ENCODE measurements at regions not wholly inside any gene's neighbourhood (a gene's known extent, or its start where the extent isn't known, plus 50 kb on each side); places are given as distances from the start of the nearest gene placed in this dataset.
"Not testable (repeated sequence)": the region's sequence is repeated elsewhere in the genome, so short reads cannot be mapped to it uniquely, and the experiment has no call there.

GRCh38 chr2:191500884-191501560, 176.9 kb upstream of the NABP1 start:
- H3K4me1 Mint-ChIP-seq, result peaks cover 6% of the 10 kb centered on the region
- H3K9me3 ChIP-seq (ENCODE audit: control insufficient read depth, low read length, poor library complexity, severe bottlenecking), result no peaks in the 10 kb centered on the region
- H3K36me3 Mint-ChIP-seq (ENCODE audit: low read depth), result peaks cover 8% of the 10 kb centered on the region
- H3K27me3 Mint-ChIP-seq, result peaks cover 59% of the 10 kb centered on the region
- DNase-seq (no peak), ATAC-seq (no peak)
- H3K4me3 Mint-ChIP-seq, result no peak overlapping the region
- no peak overlapping the region for H3K27ac Mint-ChIP-seq

GRCh38 chr2:191501561-191502168, 176.3 kb upstream of the NABP1 start:
- Mint-ChIP-seq H3K4me3 (no peak overlapping the region), H3K27me3 (peaks cover 55% of the 10 kb centered on the region), H3K4me1 (peaks cover 6% of the 10 kb centered on the region), H3K27ac (no peak overlapping the region), H3K36me3 (ENCODE audit: low read depth) (peaks cover 6% of the 10 kb centered on the region)
- DNase-seq (no peak), ATAC-seq (no peak)
- no peaks in the 10 kb centered on the region for H3K9me3 ChIP-seq (ENCODE audit: control insufficient read depth, low read length, poor library complexity, severe bottlenecking)

GRCh38 chr2:191506515-191506914, 171.4 kb upstream of the NABP1 start:
- H3K9me3 ChIP-seq (ENCODE audit: control insufficient read depth, low read length, poor library complexity, severe bottlenecking), result no peaks in the 10 kb centered on the region
- H3K4me1 Mint-ChIP-seq, result peaks cover 2% of the 10 kb centered on the region
- no peak for DNase-seq
- no peak overlapping the region for H3K4me3 Mint-ChIP-seq
- H3K36me3 Mint-ChIP-seq (ENCODE audit: low read depth), result no peaks in the 10 kb centered on the region
- H3K27ac Mint-ChIP-seq, result no peak overlapping the region
- H3K27me3 Mint-ChIP-seq, result peaks cover 21% of the 10 kb centered on the region
- no peak for ATAC-seq

- H3K36me3 Mint-ChIP-seq (ENCODE audit: low read depth); H3K9me3 ChIP-seq (ENCODE audit: control insufficient read depth, low read length, poor library complexity, severe bottlenecking); H3K4me3 Mint-ChIP-seq; H3K27ac Mint-ChIP-seq; DNase-seq; H3K4me1 Mint-ChIP-seq; ATAC-seq: not testable (repeated sequence)
- peaks cover 23% of the 10 kb centered on the region for H3K27me3 Mint-ChIP-seq
Observed at GRCh38 chr2:191507252-191507853, 170.6 kb upstream of the NABP1 start.

- H3K4me3 Mint-ChIP-seq, result no peak overlapping the region
- no peak for ATAC-seq
- no peaks in the 10 kb centered on the region for H3K9me3 ChIP-seq (ENCODE audit: control insufficient read depth, low read length, poor library complexity, severe bottlenecking)
- H3K27me3 Mint-ChIP-seq, result peaks cover 23% of the 10 kb centered on the region
- no peaks in the 10 kb centered on the region for H3K4me1 Mint-ChIP-seq
- H3K36me3 Mint-ChIP-seq (ENCODE audit: low read depth), result no peaks in the 10 kb centered on the region
- no peak for DNase-seq
- no peak overlapping the region for H3K27ac Mint-ChIP-seq
Observed at GRCh38 chr2:191508738-191509137, 169.2 kb upstream of the NABP1 start.

- no peaks in the 10 kb centered on the region for H3K9me3 ChIP-seq (ENCODE audit: control insufficient read depth, low read length, poor library complexity, severe bottlenecking)
- ATAC-seq, result no peak
- Mint-ChIP-seq H3K4me1 (peaks cover 2% of the 10 kb centered on the region), H3K36me3 (ENCODE audit: low read depth) (no peaks in the 10 kb centered on the region), H3K4me3 (no peak overlapping the region), H3K27ac (no peak overlapping the region), H3K27me3 (peaks cover 16% of the 10 kb centered on the region)
- DNase-seq, result no peak
Observed at GRCh38 chr2:191512216-191512835, 165.6 kb upstream of the NABP1 start.

- ATAC-seq (no peak), DNase-seq (no peak)
- H3K36me3 Mint-ChIP-seq (ENCODE audit: low read depth), result no peaks in the 10 kb centered on the region
- H3K4me3 Mint-ChIP-seq, result no peak overlapping the region
- H3K4me1 Mint-ChIP-seq, result peaks cover 2% of the 10 kb centered on the region
- H3K9me3 ChIP-seq (ENCODE audit: control insufficient read depth, low read length, poor library complexity, severe bottlenecking), result no peaks in the 10 kb centered on the region
- H3K27ac Mint-ChIP-seq, result no peak overlapping the region
- peaks cover 21% of the 10 kb centered on the region for H3K27me3 Mint-ChIP-seq
Observed at GRCh38 chr2:191512874-191513273, 165.1 kb upstream of the NABP1 start.

- DNase-seq, result no peak
- no peak for ATAC-seq
- H3K4me1 Mint-ChIP-seq, result peaks cover 2% of the 10 kb centered on the region
- H3K36me3 Mint-ChIP-seq (ENCODE audit: low read depth), result peaks cover under 1% of the 10 kb centered on the region
- H3K27ac Mint-ChIP-seq, result no peak overlapping the region
- H3K9me3 ChIP-seq (ENCODE audit: control insufficient read depth, low read length, poor library complexity, severe bottlenecking), result no peaks in the 10 kb centered on the region
- peaks cover 30% of the 10 kb centered on the region for H3K27me3 Mint-ChIP-seq
- no peak overlapping the region for H3K4me3 Mint-ChIP-seq
Observed at GRCh38 chr2:191514613-191515012, 163.3 kb upstream of the NABP1 start.

GRCh38 chr2:191515551-191515950, 162.4 kb upstream of the NABP1 start:
- no peak overlapping the region for H3K27ac Mint-ChIP-seq
- ATAC-seq (no peak), DNase-seq (no peak)
- H3K36me3 Mint-ChIP-seq (ENCODE audit: low read depth), result peaks cover 3% of the 10 kb centered on the region
- H3K9me3 ChIP-seq (ENCODE audit: control insufficient read depth, low read length, poor library complexity, severe bottlenecking), result no peaks in the 10 kb centered on the region
- H3K27me3 Mint-ChIP-seq, result peaks cover 37% of the 10 kb centered on the region
- H3K4me3 Mint-ChIP-seq, result no peak overlapping the region
- peaks cover 2% of the 10 kb centered on the region for H3K4me1 Mint-ChIP-seq

- peaks cover 3% of the 10 kb centered on the region for H3K36me3 Mint-ChIP-seq (ENCODE audit: low read depth)
Observed at GRCh38 chr2:191516260-191516659, 161.7 kb upstream of the NABP1 start.

GRCh38 chr2:191521608-191522208, 156.2 kb upstream of the NABP1 start:
- Mint-ChIP-seq H3K27me3 (peaks cover 21% of the 10 kb centered on the region), H3K4me3 (no peak overlapping the region), H3K4me1 (no peaks in the 10 kb centered on the region), H3K27ac (no peak overlapping the region), H3K36me3 (ENCODE audit: low read depth) (peaks cover 3% of the 10 kb centered on the region)
- DNase-seq, result no peak
- no peak for ATAC-seq
- H3K9me3 ChIP-seq (ENCODE audit: control insufficient read depth, low read length, poor library complexity, severe bottlenecking), result no peaks in the 10 kb centered on the region

More at GRCh38 chr2:191516260-191516659, 161.7 kb upstream of the NABP1 start:
- Mint-ChIP-seq H3K27me3 (peaks cover 37% of the 10 kb centered on the region), H3K4me3 (no peak overlapping the region), H3K4me1 (peaks cover 2% of the 10 kb centered on the region), H3K27ac (no peak overlapping the region)
- no peak for ATAC-seq
- no peak for DNase-seq
- H3K9me3 ChIP-seq (ENCODE audit: control insufficient read depth, low read length, poor library complexity, severe bottlenecking), result no peaks in the 10 kb centered on the region

GRCh38 chr2:191522478-191523120, 155.3 kb upstream of the NABP1 start:
- ATAC-seq (no peak), DNase-seq (no peak)
- Mint-ChIP-seq H3K4me1 (no peaks in the 10 kb centered on the region), H3K27ac (no peak overlapping the region), H3K36me3 (ENCODE audit: low read depth) (peaks cover 3% of the 10 kb centered on the region), H3K27me3 (peaks cover 18% of the 10 kb centered on the region), H3K4me3 (no peak overlapping the region)
- H3K9me3 ChIP-seq (ENCODE audit: control insufficient read depth, low read length, poor library complexity, severe bottlenecking), result no peaks in the 10 kb centered on the region

- ATAC-seq (no peak), DNase-seq (no peak)
- Mint-ChIP-seq H3K4me1 (no peaks in the 10 kb centered on the region), H3K27me3 (peaks cover 9% of the 10 kb centered on the region), H3K36me3 (ENCODE audit: low read depth) (no peaks in the 10 kb centered on the region), H3K27ac (no peak overlapping the region), H3K4me3 (no peak overlapping the region)
- H3K9me3 ChIP-seq (ENCODE audit: control insufficient read depth, low read length, poor library complexity, severe bottlenecking), result no peaks in the 10 kb centered on the region
Observed at GRCh38 chr2:191526091-191526490, 151.8 kb upstream of the NABP1 start.

All from T-helper 17 cell (primary cell).